ENCODE measurements at regions not wholly inside any gene's neighbourhood (a gene's known extent, or its start where the extent isn't known, plus 50 kb on each side); places are given as distances from the start of the nearest gene placed in this dataset.

DNA sequence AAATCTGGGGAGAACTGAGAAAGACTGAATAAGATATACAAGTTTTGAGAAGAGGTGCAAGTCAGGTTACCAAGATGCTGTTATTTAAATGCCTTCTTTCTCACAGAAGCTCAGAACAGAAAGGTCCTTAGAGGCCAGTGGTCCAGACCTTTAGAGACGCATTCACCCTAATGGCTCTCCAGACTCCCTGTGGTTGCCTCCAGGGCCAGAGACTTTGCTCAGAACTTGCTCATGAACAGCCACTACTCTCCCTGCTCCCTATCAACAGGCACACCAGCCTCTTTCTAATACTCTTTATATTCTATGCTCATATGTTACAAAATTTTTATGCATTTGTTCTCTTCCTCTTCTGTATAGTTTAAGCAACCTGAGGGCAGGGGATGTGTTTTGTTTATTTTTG, 349.0 kb upstream of the TNP1 start:
- Histone ChIP-seq H3K9ac (ENCODE audit: control insufficient read depth, extremely low read depth, insufficient read depth, low read length) (no peak overlapping the region), H3K36me3 (ENCODE audit: control insufficient read depth in 2 of 2, extremely low read depth in 1 of 2, insufficient read depth in 2 of 2, low read length in 2 of 2) (no peaks in the 10 kb centered on the region), H3K27me3 (ENCODE audit: control insufficient read depth, extremely low read depth, insufficient read depth, low read length) (no peaks in the 10 kb centered on the region), H4K20me1 (ENCODE audit: control insufficient read depth, extremely low read depth, insufficient read depth, low read length) (no peaks in the 10 kb centered on the region), H3K9me1 (ENCODE audit: control insufficient read depth, extremely low read depth, insufficient read depth, low read length) (no peaks in the 10 kb centered on the region), H3K4me2 (ENCODE audit: control insufficient read depth, extremely low read depth, insufficient read depth, low read depth, low read length) (no peak overlapping the region), H3K4me1 (ENCODE audit: control insufficient read depth, extremely low read depth, insufficient read depth, low read length) (no peaks in the 10 kb centered on the region), H3K79me2 (ENCODE audit: control insufficient read depth, insufficient read depth, low read length) (no peaks in the 10 kb centered on the region), H3K9me3 (ENCODE audit: control insufficient read depth, low read depth, low read length) (no peaks in the 10 kb centered on the region), H2AFZ (ENCODE audit: control insufficient read depth, low read length) (no peak overlapping the region), H3K4me3 (ENCODE audit: control insufficient read depth in 2 of 3, extremely low read depth in 1 of 3, insufficient read depth in 2 of 3, low read depth in 1 of 3, low read length in 3 of 3) (no peak overlapping the region), H3K27ac (ENCODE audit: control insufficient read depth, insufficient read depth, low read length) (no peak overlapping the region)
- FAIRE-seq (no peak), DNase-seq (ENCODE audit: low read depth, low spot score) (no peak)
- TF ChIP-seq, protein P1, sequence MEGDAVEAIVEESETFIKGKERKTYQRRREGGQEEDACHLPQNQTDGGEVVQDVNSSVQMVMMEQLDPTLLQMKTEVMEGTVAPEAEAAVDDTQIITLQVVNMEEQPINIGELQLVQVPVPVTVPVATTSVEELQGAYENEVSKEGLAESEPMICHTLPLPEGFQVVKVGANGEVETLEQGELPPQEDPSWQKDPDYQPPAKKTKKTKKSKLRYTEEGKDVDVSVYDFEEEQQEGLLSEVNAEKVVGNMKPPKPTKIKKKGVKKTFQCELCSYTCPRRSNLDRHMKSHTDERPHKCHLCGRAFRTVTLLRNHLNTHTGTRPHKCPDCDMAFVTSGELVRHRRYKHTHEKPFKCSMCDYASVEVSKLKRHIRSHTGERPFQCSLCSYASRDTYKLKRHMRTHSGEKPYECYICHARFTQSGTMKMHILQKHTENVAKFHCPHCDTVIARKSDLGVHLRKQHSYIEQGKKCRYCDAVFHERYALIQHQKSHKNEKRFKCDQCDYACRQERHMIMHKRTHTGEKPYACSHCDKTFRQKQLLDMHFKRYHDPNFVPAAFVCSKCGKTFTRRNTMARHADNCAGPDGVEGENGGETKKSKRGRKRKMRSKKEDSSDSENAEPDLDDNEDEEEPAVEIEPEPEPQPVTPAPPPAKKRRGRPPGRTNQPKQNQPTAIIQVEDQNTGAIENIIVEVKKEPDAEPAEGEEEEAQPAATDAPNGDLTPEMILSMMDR (optimal IDR thresholded peaks at IDR 0.05 in 1 of 3, IDR thresholded peaks at IDR 0.05 in 1 of 3, conservative IDR thresholded peaks at IDR 0.05 in 1 of 3; ENCODE audit: extremely low read depth in 1 of 3, insufficient read depth in 2 of 3, low read length in 3 of 3) = no peak
- no peak for TF ChIP-seq EZH2 (IDR thresholded peaks at IDR 0.05; ENCODE audit: low read length)
- dilution Hi-C loops (cut with MboI; ENCODE audit: extremely low pct_ligation_motif_present, low sequenced_read_pairs) = no loop called here

DNA sequence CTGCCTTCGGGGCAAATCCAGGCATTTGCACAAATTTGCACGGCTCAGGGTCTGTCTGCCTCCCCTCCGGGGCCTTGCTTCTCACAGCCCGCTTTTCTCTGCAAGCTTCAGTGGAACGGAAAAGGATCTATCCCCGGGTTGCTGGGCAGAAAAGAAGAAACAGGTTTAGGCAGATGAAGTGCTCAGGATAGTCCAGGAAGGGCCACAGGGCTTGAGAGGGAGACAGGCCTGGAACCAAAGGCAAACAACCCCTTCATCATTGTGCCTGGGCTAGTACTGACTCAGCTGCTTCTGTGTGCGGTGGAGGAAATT, 347.8 kb upstream of the TNP1 start:
- no peak for DNase-seq (ENCODE audit: low read depth, low spot score)
- Histone ChIP-seq H3K79me2 (ENCODE audit: control insufficient read depth, insufficient read depth, low read length) (no peaks in the 10 kb centered on the region), H3K27ac (ENCODE audit: control insufficient read depth, insufficient read depth, low read length) (no peak overlapping the region), H3K27me3 (ENCODE audit: control insufficient read depth, extremely low read depth, insufficient read depth, low read length) (no peaks in the 10 kb centered on the region), H3K4me3 (ENCODE audit: control insufficient read depth in 2 of 3, extremely low read depth in 1 of 3, insufficient read depth in 2 of 3, low read depth in 1 of 3, low read length in 3 of 3) (no peak overlapping the region), H3K4me1 (ENCODE audit: control insufficient read depth, extremely low read depth, insufficient read depth, low read length) (no peaks in the 10 kb centered on the region), H3K36me3 (ENCODE audit: control insufficient read depth in 2 of 2, extremely low read depth in 1 of 2, insufficient read depth in 2 of 2, low read length in 2 of 2) (no peaks in the 10 kb centered on the region), H4K20me1 (ENCODE audit: control insufficient read depth, extremely low read depth, insufficient read depth, low read length) (no peaks in the 10 kb centered on the region), H3K9me1 (ENCODE audit: control insufficient read depth, extremely low read depth, insufficient read depth, low read length) (no peaks in the 10 kb centered on the region), H2AFZ (ENCODE audit: control insufficient read depth, low read length) (no peak overlapping the region), H3K9ac (ENCODE audit: control insufficient read depth, extremely low read depth, insufficient read depth, low read length) (no peak overlapping the region), H3K4me2 (ENCODE audit: control insufficient read depth, extremely low read depth, insufficient read depth, low read depth, low read length) (no peak overlapping the region), H3K9me3 (ENCODE audit: control insufficient read depth, low read depth, low read length) (no peaks in the 10 kb centered on the region)
- no peak for FAIRE-seq
- TF ChIP-seq, protein P1 (optimal IDR thresholded peaks at IDR 0.05 in 1 of 3, IDR thresholded peaks at IDR 0.05 in 1 of 3, conservative IDR thresholded peaks at IDR 0.05 in 1 of 3; ENCODE audit: extremely low read depth in 1 of 3, insufficient read depth in 2 of 3, low read length in 3 of 3) = no peak
- no peak for TF ChIP-seq EZH2 (IDR thresholded peaks at IDR 0.05; ENCODE audit: low read length)
- dilution Hi-C loops (cut with MboI; ENCODE audit: extremely low pct_ligation_motif_present, low sequenced_read_pairs) = no loop called here

All from keratinocyte (primary cell).